Thyroid gland (tissue), 4 donors: ENCODE measurements at regions not wholly inside any gene's neighbourhood (a gene's known extent, or its start where the extent isn't known, plus 50 kb on each side); places are given as distances from the start of the nearest gene placed in this dataset.
A peak's percentile ranks its signal among the peaks of the same experiment; 100 is the strongest.

Source experiments
- DNase-seq, 2 donors: peaks; one replicate each; pipeline ENCODE4 v3.0.0-alpha.2; 2019
- H3K27ac ChIP-seq, 3 donors: fragments of 200-600 bp; sonication (generic); 1 replicate in 2 of 3; 2 replicates in 1 of 3; pipeline ENCODE4 v1.5.1; 2016 to 2019; ENCODE audit warnings: mild to moderate bottlenecking in 1 of 3, moderate library complexity in 1 of 3
- H3K27me3 ChIP-seq: fragments of 200-600 bp; sonication (generic); one replicate; pipeline ENCODE4 v1.5.1; 2019
- H3K36me3 ChIP-seq, 2 donors: fragments of 200-600 bp; sonication (generic); one replicate each; pipeline ENCODE4 v1.5.1; 2016 to 2019
- H3K4me1 ChIP-seq, 2 donors: fragments of 200-600 bp; sonication (generic); one replicate each; pipeline ENCODE4 v1.5.1; 2017 to 2019
- H3K4me3 ChIP-seq, 3 donors: fragments of 200-600 bp; sonication (generic); replicated peaks in 1 of 3; 1 replicate in 2 of 3; 2 replicates in 1 of 3; pipeline ENCODE4 v1.5.1; 2016; ENCODE audit warnings: mild to moderate bottlenecking in 1 of 3
- H3K9me3 ChIP-seq: fragments of 200-600 bp; sonication (generic); one replicate; pipeline ENCODE4 v1.5.1; 2017
- CTCF ChIP-seq, 6 experiments: fragments of 200-600 bp in 3 of 6; fragments of 450-650 bp in 3 of 6; sonication (generic) in 3 of 6; IDR thresholded peaks; one replicate each; pipeline ENCODE4 v1.5.1; 2016 to 2019; ENCODE audit warnings: antibody characterized with exemption in 6 of 6, mild to moderate bottlenecking in 2 of 6, inconsistent platforms in 1 of 6, moderate library complexity in 1 of 6
- POLR2A ChIP-seq, 2 donors: fragments of 450-650 bp; IDR thresholded peaks; one replicate each; pipeline ENCODE4 v1.6.1; 2017; ENCODE audit warnings: antibody characterized with exemption in 2 of 2, mild to moderate bottlenecking in 2 of 2, moderate library complexity in 1 of 2
- WGBS, 2 donors: methylation state at CpG; one replicate each; pipeline ENCODE4 v1.1.5; 2017; 5-methylcytosine and 5-hydroxymethylcytosine counted together
- intact Hi-C: fragments of 100-400 bp; cut with DNase I; formaldehyde crosslinking; loops from one replicate; pipeline ENCODE4 v1.15.1; 2023

GRCh38 chr11:19579957-19580356 is 132.7 kb upstream of the NAV2 start:
- TF ChIP-seq CTCF (IDR thresholded peaks at IDR 0.05), result no peak
- TF ChIP-seq POLR2A (IDR thresholded peaks at IDR 0.05), result no peak
- Histone ChIP-seq H3K4me3 (no peak overlapping the region), H3K4me1 (peaks cover 40 to 47% of the 10 kb centered on the region in 2 donors), H3K9me3 (no peaks in the 10 kb centered on the region), H3K27ac (peak overlapping the region in 2 of 3 donors; percentile 83 to 85), H3K36me3 (no peaks in the 10 kb centered on the region), H3K27me3 (no peaks in the 10 kb centered on the region)
- 89 to 97% methylated on average over 5 of the region's 5 CpGs for WGBS, 2 donors
- intact Hi-C loops, result loop anchor here (10.0 kb wide), 1 partner anchor 65 kb away; no protein-coding TSS in a partner anchor
- DNase-seq, result no peak

DNA sequence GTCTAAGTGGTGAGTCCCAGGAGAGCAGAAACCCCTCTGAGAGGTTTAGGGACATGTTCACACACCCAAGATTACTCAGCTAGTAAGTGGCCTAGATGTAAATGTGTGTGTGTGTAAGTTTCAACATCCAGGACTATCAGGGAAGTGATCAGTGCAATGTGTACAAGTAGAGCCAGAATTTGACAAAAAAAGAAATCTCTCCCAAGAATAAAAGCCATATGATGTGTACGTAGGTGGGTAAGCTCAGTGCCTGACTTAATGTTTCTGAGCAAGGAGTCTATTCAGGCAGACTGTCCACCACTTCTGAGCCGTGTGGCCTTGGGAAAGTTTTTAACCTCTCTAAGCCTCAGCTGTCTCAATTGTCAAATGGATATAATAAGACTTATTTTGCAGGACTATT is 133.8 kb upstream of the NAV2 start:
- Histone ChIP-seq H3K27ac (peak overlapping the region in 2 of 3 donors; percentile 83 to 85), H3K36me3 (no peaks in the 10 kb centered on the region), H3K4me1 (peaks cover 50 to 58% of the 10 kb centered on the region in 2 donors), H3K9me3 (no peaks in the 10 kb centered on the region), H3K27me3 (no peaks in the 10 kb centered on the region), H3K4me3 (no peak overlapping the region)
- intact Hi-C loops, result loop anchor here (10.0 kb wide), 1 partner anchor 66 kb away; no protein-coding TSS in a partner anchor
- no peak for DNase-seq
- WGBS, 2 donors, result 87 to 92% methylated on average over 2 of the region's 2 CpGs
- TF ChIP-seq CTCF (IDR thresholded peaks at IDR 0.05), result no peak
- no peak for TF ChIP-seq POLR2A (IDR thresholded peaks at IDR 0.05)

GRCh38 chr11:19577976-19578619 is 134.5 kb upstream of the NAV2 start:
- peaks cover 58 to 65% of the 10 kb centered on the region in 2 donors for H3K4me1 ChIP-seq
- WGBS, 2 donors, result 30 to 63% methylated on average over 8 to 9 of the region's 9 CpGs
- no peaks in the 10 kb centered on the region for H3K27me3 ChIP-seq
- H3K27ac ChIP-seq, result peak overlapping the region; percentile 66 to 85 (median 83)
- no peak overlapping the region for H3K4me3 ChIP-seq
- TF ChIP-seq POLR2A (IDR thresholded peaks at IDR 0.05) (no peak), CTCF (IDR thresholded peaks at IDR 0.05) (no peak)
- H3K36me3 ChIP-seq, result no peaks in the 10 kb centered on the region
- DNase-seq, result peak in 1 of 2 donors; percentile 14
- H3K9me3 ChIP-seq, result no peaks in the 10 kb centered on the region
- intact Hi-C loops, result loop anchor here (10.0 kb wide), 1 partner anchor 67 kb away; no protein-coding TSS in a partner anchor

DNA sequence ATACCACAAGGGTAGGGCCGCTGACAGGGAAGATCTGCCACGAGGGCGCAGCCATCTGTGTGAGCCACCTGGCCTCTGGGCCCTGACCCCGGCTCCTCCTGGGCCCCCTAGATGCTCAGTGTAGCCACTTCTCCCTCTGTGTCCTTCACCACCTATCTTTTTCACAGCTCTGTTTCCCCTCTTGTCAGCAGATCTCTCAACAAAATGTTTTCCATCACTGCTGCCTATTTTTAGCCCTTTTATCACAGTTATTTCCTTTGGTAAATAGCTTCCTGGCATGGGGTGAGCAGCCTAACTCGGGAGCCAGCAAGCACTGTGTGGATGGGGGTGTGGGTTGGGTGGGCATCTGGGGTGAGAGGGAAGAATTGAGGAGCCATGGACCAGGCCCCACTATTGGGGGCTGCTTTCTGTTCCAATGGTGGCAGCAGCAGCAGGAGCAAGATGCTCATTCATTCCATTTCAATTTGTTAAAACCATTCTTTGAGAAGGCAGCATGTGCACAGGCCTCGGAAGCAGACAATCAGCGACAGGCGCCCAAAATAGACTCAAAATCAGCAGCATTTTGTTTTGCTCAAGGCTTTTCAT is 135.2 kb upstream of the NAV2 start:
- TF ChIP-seq CTCF (IDR thresholded peaks at IDR 0.05), result no peak
- TF ChIP-seq POLR2A (IDR thresholded peaks at IDR 0.05), result no peak
- Histone ChIP-seq H3K36me3 (no peaks in the 10 kb centered on the region), H3K27me3 (no peaks in the 10 kb centered on the region), H3K9me3 (no peaks in the 10 kb centered on the region), H3K4me1 (peaks cover 62 to 72% of the 10 kb centered on the region in 2 donors), H3K27ac (peak overlapping the region; percentile 66 to 85 (median 83)), H3K4me3 (no peak overlapping the region)
- 58 to 65% methylated on average over 8 of the region's 8 CpGs for WGBS, 2 donors
- DNase-seq, result no peak
- intact Hi-C loops, result loop anchor here (10.0 kb wide), 1 partner anchor 67 kb away; no protein-coding TSS in a partner anchor

DNA sequence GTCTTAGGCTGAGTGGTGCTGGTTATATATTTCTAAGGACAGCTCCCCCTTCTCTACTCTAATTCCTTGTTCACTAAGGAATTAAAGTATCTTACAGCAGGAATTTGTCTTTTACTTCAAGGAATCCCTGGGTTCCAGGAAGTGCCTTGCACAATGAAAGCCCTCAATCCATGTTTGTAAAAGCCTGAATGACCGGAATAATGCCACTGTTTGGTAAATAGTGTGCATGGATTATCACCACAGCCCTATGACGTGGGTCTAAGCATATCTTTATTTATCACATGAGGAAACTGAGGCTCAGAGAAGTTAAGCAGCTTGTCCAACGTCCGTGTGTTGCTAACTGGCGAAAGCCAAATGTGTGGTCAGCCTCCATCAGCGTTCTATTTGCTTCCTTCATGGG is 135.7 kb upstream of the NAV2 start:
- Histone ChIP-seq H3K27me3 (no peaks in the 10 kb centered on the region), H3K36me3 (no peaks in the 10 kb centered on the region), H3K4me3 (no peak overlapping the region), H3K27ac (peak overlapping the region; percentile 66 to 85 (median 83)), H3K4me1 (peaks cover 62 to 72% of the 10 kb centered on the region in 2 donors), H3K9me3 (no peaks in the 10 kb centered on the region)
- no peak for TF ChIP-seq CTCF (IDR thresholded peaks at IDR 0.05)
- no peak for TF ChIP-seq POLR2A (IDR thresholded peaks at IDR 0.05)
- intact Hi-C loops, result loop anchor here (10.0 kb wide), 1 partner anchor 68 kb away; no protein-coding TSS in a partner anchor
- DNase-seq, result no peak
- 86 to 88% methylated on average over 6 of the region's 6 CpGs for WGBS, 2 donors
